Astrocyte (in vitro differentiated cells and primary cell): ENCODE measurements at regions not wholly inside any gene's neighbourhood (a gene's known extent, or its start where the extent isn't known, plus 50 kb on each side); places are given as distances from the start of the nearest gene placed in this dataset.
"Not testable (repeated sequence)": the region's sequence is repeated elsewhere in the genome, so short reads cannot be mapped to it uniquely, and the experiment has no call there.

Experiments
- DNase-seq: peaks from one replicate; pipeline ENCODE4 v3.0.0-alpha.2; 2010; ENCODE audit warnings: low read depth
- FAIRE-seq: peaks from 2 replicates; lab custom pipeline; 2011; peaks lifted over from hg19 to GRCh38; lab: Jason Lieb, UNC
- H2AFZ ChIP-seq: 2 replicates; pipeline ENCODE4 v1.6.0; 2012; ENCODE audit warnings: low read depth, low read length, inconsistent platforms
- H3K27ac ChIP-seq: 2 replicates; pipeline ENCODE4 v1.5.1; 2011; ENCODE audit warnings: low read depth, low read length, inconsistent platforms
- H3K27me3 ChIP-seq: 2 replicates; pipeline ENCODE4 v1.6.0; 2011; ENCODE audit warnings: low read length, inconsistent platforms; ENCODE audit not compliant: insufficient read depth
- H3K36me3 ChIP-seq: 2 replicates; pipeline ENCODE4 v1.5.1; 2011; ENCODE audit warnings: low read length, inconsistent platforms; ENCODE audit not compliant: insufficient read depth
- H3K4me1 ChIP-seq: 2 replicates; pipeline ENCODE4 v1.5.1; 2011; ENCODE audit warnings: low read length, inconsistent platforms; ENCODE audit not compliant: insufficient read depth
- H3K4me2 ChIP-seq: 2 replicates; pipeline ENCODE4 v1.6.0; 2012; ENCODE audit warnings: low read length, inconsistent platforms
- H3K4me3 ChIP-seq: 2 replicates; pipeline ENCODE4 v1.5.1; 2011; ENCODE audit warnings: low read depth, mild to moderate bottlenecking, low read length, inconsistent platforms; ENCODE audit not compliant: insufficient read depth
- H3K79me2 ChIP-seq: 2 replicates; pipeline ENCODE4 v1.6.0; 2012; ENCODE audit warnings: mild to moderate bottlenecking, low read length, inconsistent platforms; ENCODE audit not compliant: insufficient read depth
- H3K9ac ChIP-seq: 2 replicates; pipeline ENCODE4 v1.6.0; 2012; ENCODE audit warnings: mild to moderate bottlenecking, low read length, inconsistent platforms
- H3K9me3 ChIP-seq: 2 replicates; pipeline ENCODE4 v1.5.1; 2012; ENCODE audit warnings: low read depth, mild to moderate bottlenecking, low read length, inconsistent platforms; ENCODE audit not compliant: insufficient read depth
- H4K20me1 ChIP-seq: 2 replicates; pipeline ENCODE4 v1.6.0; 2012; ENCODE audit warnings: low read length, inconsistent platforms; ENCODE audit not compliant: insufficient read depth
- H3K27ac Mint-ChIP-seq: one replicate; pipeline ENCODE4 v1.8.0; 2021; ENCODE audit warnings: mild to moderate bottlenecking, mixed read lengths; ENCODE audit not compliant: unreplicated experiment
- H3K27me3 Mint-ChIP-seq: one replicate; pipeline ENCODE4 v1.8.0; 2021; ENCODE audit warnings: low read depth, mixed read lengths; ENCODE audit not compliant: unreplicated experiment
- H3K36me3 Mint-ChIP-seq: one replicate; pipeline ENCODE4 v1.8.0; 2021; ENCODE audit warnings: low read depth, mixed read lengths; ENCODE audit not compliant: unreplicated experiment
- H3K4me1 Mint-ChIP-seq: one replicate; pipeline ENCODE4 v1.8.0; 2021; ENCODE audit warnings: low read depth, mixed read lengths; ENCODE audit not compliant: unreplicated experiment
- H3K4me3 Mint-ChIP-seq: one replicate; pipeline ENCODE4 v1.8.0; 2021; ENCODE audit warnings: mild to moderate bottlenecking, moderate library complexity, mixed read lengths; ENCODE audit not compliant: unreplicated experiment
- H3K9me3 Mint-ChIP-seq: one replicate; pipeline ENCODE4 v1.8.0; 2021; ENCODE audit warnings: mild to moderate bottlenecking, mixed read lengths; ENCODE audit not compliant: unreplicated experiment

GRCh38 chr1:223931476-223931875, 85.7 kb upstream of the TP53BP2 start:
- not testable (repeated sequence) for H4K20me1 ChIP-seq, H3K9ac ChIP-seq, H3K27me3 ChIP-seq, FAIRE-seq, H3K4me2 ChIP-seq, H3K4me1 Mint-ChIP-seq, H2AFZ ChIP-seq, H3K36me3 ChIP-seq, H3K27ac Mint-ChIP-seq, H3K4me3 ChIP-seq, H3K9me3 Mint-ChIP-seq, DNase-seq, H3K4me1 ChIP-seq, H3K4me3 Mint-ChIP-seq, H3K9me3 ChIP-seq, H3K79me2 ChIP-seq, H3K27ac ChIP-seq, H3K27me3 Mint-ChIP-seq, H3K36me3 Mint-ChIP-seq

DNA sequence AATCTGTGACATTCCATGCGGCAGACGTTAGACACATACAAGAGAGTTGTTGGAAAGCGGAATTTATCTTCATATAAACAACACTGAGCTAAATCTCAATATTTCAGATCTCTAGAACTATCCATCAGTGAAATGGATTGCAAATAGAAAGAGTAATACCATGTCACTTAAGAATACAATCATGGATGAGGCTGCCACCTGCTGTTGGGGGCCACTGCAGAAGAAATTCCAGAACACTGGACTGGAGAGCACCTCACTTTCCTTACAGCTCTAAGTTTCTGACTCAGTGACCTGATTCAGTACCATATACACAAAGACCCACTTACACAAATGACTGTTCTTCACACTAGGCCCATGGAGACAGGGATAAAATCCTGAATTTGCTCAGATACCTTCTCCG, 75.1 kb upstream of the TP53BP2 start:
- H3K27ac ChIP-seq, H3K27me3 ChIP-seq, H3K4me1 Mint-ChIP-seq, H3K4me2 ChIP-seq, H3K79me2 ChIP-seq, H3K9ac ChIP-seq, H3K9me3 Mint-ChIP-seq, H3K36me3 ChIP-seq, H3K4me3 Mint-ChIP-seq, H3K4me3 ChIP-seq, H3K9me3 ChIP-seq, H3K27me3 Mint-ChIP-seq, H2AFZ ChIP-seq, FAIRE-seq, H3K4me1 ChIP-seq, H3K27ac Mint-ChIP-seq, H4K20me1 ChIP-seq, H3K36me3 Mint-ChIP-seq, DNase-seq: not testable (repeated sequence)

DNA sequence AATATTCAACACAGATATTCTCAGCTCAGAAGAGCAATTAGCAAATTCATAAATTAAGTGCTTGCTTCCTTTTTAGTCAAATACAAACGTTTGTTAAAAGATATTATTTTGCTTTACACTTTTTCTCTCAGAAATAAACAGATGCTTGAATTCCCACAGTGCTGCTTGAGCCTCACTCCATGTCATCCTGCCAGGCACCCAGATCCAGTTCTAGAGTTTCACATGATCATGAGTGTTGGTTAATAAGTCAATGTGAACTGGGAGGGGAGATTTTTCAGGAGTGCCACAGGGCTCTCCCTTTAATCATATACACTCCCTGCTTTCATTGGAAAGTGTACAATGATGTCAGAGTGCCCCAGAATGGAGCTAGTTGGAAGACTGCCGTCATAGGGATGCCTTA, 69.7 kb upstream of the TP53BP2 start:
- FAIRE-seq, H4K20me1 ChIP-seq, H3K79me2 ChIP-seq, H3K27ac ChIP-seq, H3K4me1 Mint-ChIP-seq, H3K27me3 Mint-ChIP-seq, DNase-seq, H3K27ac Mint-ChIP-seq, H3K9ac ChIP-seq, H3K27me3 ChIP-seq, H3K9me3 Mint-ChIP-seq, H2AFZ ChIP-seq, H3K9me3 ChIP-seq, H3K4me3 ChIP-seq, H3K36me3 Mint-ChIP-seq, H3K4me1 ChIP-seq, H3K4me2 ChIP-seq, H3K4me3 Mint-ChIP-seq, H3K36me3 ChIP-seq: not testable (repeated sequence)

GRCh38 chr1:223913715-223914114, 68.0 kb upstream of the TP53BP2 start:
- FAIRE-seq, result not testable (repeated sequence)

DNA sequence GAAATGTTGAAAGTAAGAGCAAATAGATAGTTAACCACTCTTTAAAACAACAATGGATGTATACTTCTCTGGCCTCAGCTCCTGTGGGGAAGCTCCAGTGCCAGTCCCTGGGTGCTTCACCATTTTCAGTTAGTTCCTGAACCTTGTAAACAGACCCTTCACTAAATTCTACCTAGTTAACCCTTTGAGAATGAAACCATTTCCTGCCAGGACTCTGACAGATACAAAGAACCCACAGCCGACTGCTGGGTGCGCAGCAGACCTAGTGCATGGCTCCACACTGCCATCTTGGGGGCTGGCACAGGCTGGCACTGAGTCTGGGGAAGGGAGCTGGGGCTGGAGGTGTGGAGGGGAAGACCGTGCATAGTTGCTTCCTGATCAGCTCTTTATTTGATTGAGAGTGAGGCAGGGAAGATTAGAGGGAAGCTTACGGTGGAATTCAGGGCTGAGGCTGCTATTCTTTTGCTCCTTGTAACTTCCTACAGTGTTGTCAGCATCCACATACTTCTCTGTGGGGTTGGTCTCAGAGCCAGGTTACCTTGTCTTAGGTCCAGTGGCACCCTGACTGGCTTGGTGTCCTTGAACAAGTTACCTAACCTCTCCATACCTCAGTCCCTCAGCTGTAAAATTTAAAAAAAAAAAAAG, 62.3 kb upstream of the TP53BP2 start:
- H3K4me3 ChIP-seq, H3K4me1 ChIP-seq, H3K27me3 Mint-ChIP-seq, H3K4me3 Mint-ChIP-seq, H3K36me3 ChIP-seq, H3K27me3 ChIP-seq, H3K27ac Mint-ChIP-seq, H3K36me3 Mint-ChIP-seq, H3K79me2 ChIP-seq, H3K9ac ChIP-seq, H3K9me3 Mint-ChIP-seq, H3K4me1 Mint-ChIP-seq, H3K4me2 ChIP-seq, H3K9me3 ChIP-seq, FAIRE-seq, H2AFZ ChIP-seq, H4K20me1 ChIP-seq, H3K27ac ChIP-seq, DNase-seq: not testable (repeated sequence)

More at GRCh38 chr1:223913715-223914114, 68.0 kb upstream of the TP53BP2 start:
- not testable (repeated sequence) for H3K27ac Mint-ChIP-seq, H3K9me3 ChIP-seq, H3K79me2 ChIP-seq, H3K4me3 Mint-ChIP-seq, H3K4me2 ChIP-seq, H3K4me1 ChIP-seq, H2AFZ ChIP-seq, H3K27me3 ChIP-seq, DNase-seq, H3K4me3 ChIP-seq, H3K4me1 Mint-ChIP-seq, H3K36me3 ChIP-seq, H3K27ac ChIP-seq, H4K20me1 ChIP-seq, H3K9me3 Mint-ChIP-seq, H3K27me3 Mint-ChIP-seq, H3K36me3 Mint-ChIP-seq, H3K9ac ChIP-seq

GRCh38 chr1:223903221-223903620, 57.5 kb upstream of the TP53BP2 start:
- not testable (repeated sequence) for H3K36me3 Mint-ChIP-seq, FAIRE-seq, H3K4me1 Mint-ChIP-seq, H3K79me2 ChIP-seq, H3K36me3 ChIP-seq, H3K9me3 ChIP-seq, H3K9me3 Mint-ChIP-seq, H3K4me2 ChIP-seq, H4K20me1 ChIP-seq, H3K27me3 ChIP-seq, H3K27me3 Mint-ChIP-seq, H3K4me3 Mint-ChIP-seq, H3K4me1 ChIP-seq, H3K9ac ChIP-seq, DNase-seq, H2AFZ ChIP-seq, H3K27ac Mint-ChIP-seq, H3K27ac ChIP-seq, H3K4me3 ChIP-seq
